GM12864 (cell line): ENCODE measurements at regions not wholly inside any gene's neighbourhood (a gene's known extent, or its start where the extent isn't known, plus 50 kb on each side); places are given as distances from the start of the nearest gene placed in this dataset.

Source experiments
- DNase-seq: peaks from one replicate; pipeline ENCODE4 v3.0.0-alpha.2; 2011; ENCODE audit warnings: low read depth
- H3K4me3 ChIP-seq: 2 replicates; pipeline ENCODE4 v1.5.1; 2011; ENCODE audit warnings: mild to moderate bottlenecking, low read depth, low read length, control low read depth
- CTCF ChIP-seq: IDR thresholded peaks from 2 replicates; pipeline ENCODE4 v1.5.1; 2011; ENCODE audit warnings: low read depth, mild to moderate bottlenecking, moderate library complexity, low read length, control low read depth, inconsistent platforms; ENCODE audit errors: missing control alignments

- no peak for TF ChIP-seq CTCF
- no peak overlapping the region for H3K4me3 ChIP-seq
- DNase-seq = no peak
Measured at GRCh38 chr2:78020491-78020890, 498.3 kb upstream of the LRRTM4 start.

GRCh38 chr2:78023356-78023755 lies 501.2 kb upstream of the LRRTM4 start:
- no peak overlapping the region for H3K4me3 ChIP-seq
- no peak for TF ChIP-seq CTCF
- DNase-seq = no peak

- no peak for DNase-seq
- no peak for TF ChIP-seq CTCF
- H3K4me3 ChIP-seq = no peak overlapping the region
Measured at GRCh38 chr2:78024996-78025395, 502.8 kb upstream of the LRRTM4 start.

GRCh38 chr2:78029392-78029995 lies 507.3 kb upstream of the LRRTM4 start:
- TF ChIP-seq CTCF = no peak
- no peak overlapping the region for H3K4me3 ChIP-seq
- DNase-seq = no peak

- no peak for TF ChIP-seq CTCF
- H3K4me3 ChIP-seq = no peak overlapping the region
- DNase-seq = no peak
Measured at GRCh38 chr2:78034706-78035105, 512.5 kb upstream of the LRRTM4 start.

- no peak for DNase-seq
- H3K4me3 ChIP-seq = no peak overlapping the region
Measured at GRCh38 chr2:78035804-78036203, 513.6 kb upstream of the LRRTM4 start.

More at GRCh38 chr2:78035804-78036203, 513.6 kb upstream of the LRRTM4 start:
- TF ChIP-seq CTCF = no peak
